ENCODE measurements at regions not wholly inside any gene's neighbourhood (a gene's known extent, or its start where the extent isn't known, plus 50 kb on each side); places are given as distances from the start of the nearest gene placed in this dataset.

DNA sequence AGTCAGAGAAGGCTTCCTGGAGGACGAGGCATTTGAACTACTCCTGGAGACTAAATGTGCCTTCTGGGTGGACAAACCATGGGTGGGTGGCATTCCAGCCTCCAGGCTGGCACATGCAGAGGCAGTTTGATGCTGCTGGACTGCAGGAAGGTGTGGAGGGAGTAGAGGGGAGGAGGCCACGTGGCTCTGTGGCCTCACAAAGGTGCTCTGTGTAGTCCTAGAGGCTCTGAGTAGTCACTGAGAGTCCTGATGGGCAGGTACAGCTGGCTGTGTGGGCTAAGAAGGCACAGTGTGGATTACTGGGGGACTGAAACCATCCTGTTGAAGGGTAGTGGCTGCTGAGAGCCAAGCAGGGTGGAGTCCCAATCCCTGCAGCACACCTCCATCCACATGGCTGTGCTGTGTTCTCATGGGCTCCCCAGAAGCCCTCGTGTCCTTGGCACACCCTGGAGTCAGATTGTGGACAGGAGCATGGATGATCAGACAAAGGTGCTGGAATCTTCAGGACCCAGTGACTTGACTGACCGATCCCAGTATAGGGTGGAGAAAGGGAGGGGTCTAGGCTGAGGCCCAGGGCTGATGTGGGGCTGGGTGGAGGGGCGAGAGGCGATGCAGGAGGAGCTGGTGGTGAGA lies 87.4 kb upstream of the HS6ST1 start:
- Histone ChIP-seq H3K27me3 (ENCODE audit: control insufficient read depth in 2 of 2, insufficient read depth in 1 of 2, low read length in 1 of 2) (peaks cover 0 to 2% of the 10 kb centered on the region in 2 donors), H3K27ac (ENCODE audit: low read depth in 1 of 2, low read length in 1 of 2) (no peak overlapping the region), H3K4me3 (ENCODE audit: low read length in 2 of 2) (no peak overlapping the region), H3K36me3 (ENCODE audit: control insufficient read depth in 2 of 2, insufficient read depth in 2 of 2, low read length in 1 of 2) (no peaks in the 10 kb centered on the region), H3K9me3 (ENCODE audit: control insufficient read depth in 2 of 2, insufficient read depth in 1 of 2, low read length in 1 of 2) (no peaks in the 10 kb centered on the region), H3K4me1 (ENCODE audit: control insufficient read depth in 2 of 2, insufficient read depth in 2 of 2, low read length in 2 of 2) (peaks cover 15 to 80% of the 10 kb centered on the region in 2 donors)
- WGBS: 95% methylated on average over 6 of the region's 6 CpGs
- DNase-seq (ENCODE audit: low read depth in 6 of 9, low spot score in 9 of 9): no peak

- no peak for DNase-seq (ENCODE audit: low read depth in 6 of 9, low spot score in 9 of 9)
- Histone ChIP-seq H3K9me3 (ENCODE audit: control insufficient read depth in 2 of 2, insufficient read depth in 1 of 2, low read length in 1 of 2) (no peaks in the 10 kb centered on the region), H3K4me3 (ENCODE audit: low read length in 2 of 2) (no peak overlapping the region), H3K36me3 (ENCODE audit: control insufficient read depth in 2 of 2, insufficient read depth in 2 of 2, low read length in 1 of 2) (no peaks in the 10 kb centered on the region), H3K27ac (ENCODE audit: low read depth in 1 of 2, low read length in 1 of 2) (no peak overlapping the region), H3K27me3 (ENCODE audit: control insufficient read depth in 2 of 2, insufficient read depth in 1 of 2, low read length in 1 of 2) (peaks cover 0 to 2% of the 10 kb centered on the region in 2 donors), H3K4me1 (ENCODE audit: control insufficient read depth in 2 of 2, insufficient read depth in 2 of 2, low read length in 2 of 2) (peaks cover 15 to 81% of the 10 kb centered on the region in 2 donors)
- WGBS: 80% methylated on average over 18 of the region's 18 CpGs
Observed at GRCh38 chr2:128406736-128407554, 88.3 kb upstream of the HS6ST1 start.

DNA sequence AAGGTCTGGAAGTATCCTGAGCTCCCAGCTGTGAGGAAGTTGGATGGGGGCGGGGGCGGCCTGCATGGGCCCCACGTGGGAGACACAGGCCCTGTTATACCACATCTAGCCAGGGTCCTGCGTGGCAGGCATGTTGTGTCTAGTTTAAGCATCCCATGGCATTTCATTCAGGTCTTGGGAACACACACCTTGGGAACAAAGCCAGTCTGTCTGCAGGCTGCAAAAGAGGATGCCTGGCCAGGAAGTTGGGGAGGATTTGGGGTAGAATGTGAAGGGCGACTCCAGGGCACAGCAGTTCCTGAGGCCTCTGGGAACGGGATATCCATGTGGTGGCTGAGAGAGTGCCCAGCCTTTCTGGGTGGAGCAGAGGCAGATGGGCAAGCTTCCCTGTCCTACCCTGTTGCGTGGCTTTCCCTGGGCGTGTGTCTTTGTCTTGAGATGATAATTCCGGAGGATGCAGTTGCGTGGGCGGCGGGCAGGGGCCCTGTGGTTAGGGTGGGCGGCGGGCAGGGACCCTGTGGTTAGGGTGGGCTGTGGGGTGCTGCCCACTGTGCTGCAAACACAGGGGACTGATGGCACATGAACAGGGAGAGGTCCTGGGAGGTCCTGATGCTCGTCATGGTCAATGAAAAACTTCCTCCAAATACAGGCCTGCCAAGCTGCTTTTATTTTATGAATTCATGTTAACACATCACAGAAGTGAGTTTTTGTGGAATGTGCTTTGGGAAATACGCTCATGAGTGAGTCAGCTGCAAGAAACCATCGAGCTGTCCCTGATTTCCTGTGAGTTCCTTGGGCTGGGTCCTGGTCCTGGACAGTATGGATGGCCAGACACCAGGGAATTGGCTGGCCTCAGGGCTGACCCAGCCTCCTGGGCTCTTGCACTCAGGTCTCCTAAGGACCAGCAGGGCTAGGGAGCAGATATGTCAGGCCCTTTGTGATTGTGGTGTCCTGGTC lies 90.0 kb upstream of the HS6ST1 start:
- H3K27me3 ChIP-seq (ENCODE audit: control insufficient read depth in 2 of 2, insufficient read depth in 1 of 2, low read length in 1 of 2): no peaks in the 10 kb centered on the region
- peaks cover 22 to 83% of the 10 kb centered on the region in 2 donors for H3K4me1 ChIP-seq (ENCODE audit: control insufficient read depth in 2 of 2, insufficient read depth in 2 of 2, low read length in 2 of 2)
- H3K9me3 ChIP-seq (ENCODE audit: control insufficient read depth in 2 of 2, insufficient read depth in 1 of 2, low read length in 1 of 2): no peaks in the 10 kb centered on the region
- DNase-seq (ENCODE audit: low read depth in 6 of 9, low spot score in 9 of 9): no peak
- H3K36me3 ChIP-seq (ENCODE audit: control insufficient read depth in 2 of 2, insufficient read depth in 2 of 2, low read length in 1 of 2): no peaks in the 10 kb centered on the region
- no peak overlapping the region for H3K27ac ChIP-seq (ENCODE audit: low read depth in 1 of 2, low read length in 1 of 2)
- H3K4me3 ChIP-seq (ENCODE audit: low read length in 2 of 2): no peak overlapping the region
- WGBS: 63% methylated on average over 17 of the region's 17 CpGs

DNA sequence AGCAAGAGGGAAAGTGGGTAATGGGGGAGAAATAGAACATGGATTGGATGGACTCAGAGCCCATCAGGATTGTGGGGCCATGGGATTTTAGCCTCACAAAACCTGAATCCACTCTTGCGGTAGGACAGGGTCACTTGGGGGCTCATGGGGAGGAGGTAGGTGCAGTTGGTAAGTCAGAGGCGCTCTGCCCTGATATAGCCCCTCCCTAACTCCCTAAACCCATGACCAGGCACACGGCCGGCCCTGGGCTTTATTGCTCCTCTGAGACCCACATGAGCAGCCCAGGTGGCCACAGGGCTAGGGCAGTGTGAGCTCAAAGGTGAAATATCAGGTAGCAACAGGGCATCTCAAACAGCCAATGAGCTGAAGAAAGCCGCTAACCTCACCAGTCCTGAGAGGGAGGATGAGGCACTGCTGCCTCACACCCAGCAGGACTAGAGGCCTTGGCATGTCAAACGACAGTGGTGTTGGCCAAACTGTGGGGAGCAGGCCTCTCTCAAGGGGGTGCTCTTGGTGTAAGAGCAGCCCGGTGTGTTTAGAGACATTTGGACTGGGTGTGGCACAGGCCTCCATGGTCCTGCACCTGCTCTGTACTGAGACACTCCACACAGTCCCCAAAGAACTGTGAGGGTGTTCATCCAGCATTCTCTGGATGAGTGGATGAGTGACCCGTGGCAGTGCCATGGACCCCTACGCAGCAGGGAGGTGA lies 90.8 kb upstream of the HS6ST1 start:
- Histone ChIP-seq H3K9me3 (ENCODE audit: control insufficient read depth in 2 of 2, insufficient read depth in 1 of 2, low read length in 1 of 2) (no peaks in the 10 kb centered on the region), H3K27me3 (ENCODE audit: control insufficient read depth in 2 of 2, insufficient read depth in 1 of 2, low read length in 1 of 2) (no peaks in the 10 kb centered on the region), H3K36me3 (ENCODE audit: control insufficient read depth in 2 of 2, insufficient read depth in 2 of 2, low read length in 1 of 2) (no peaks in the 10 kb centered on the region), H3K4me3 (ENCODE audit: low read length in 2 of 2) (no peak overlapping the region), H3K4me1 (ENCODE audit: control insufficient read depth in 2 of 2, insufficient read depth in 2 of 2, low read length in 2 of 2) (peaks cover 30 to 85% of the 10 kb centered on the region in 2 donors), H3K27ac (ENCODE audit: low read depth in 1 of 2, low read length in 1 of 2) (no peak overlapping the region)
- 86% methylated on average over 9 of the region's 9 CpGs for WGBS
- DNase-seq (ENCODE audit: low read depth in 6 of 9, low spot score in 9 of 9): no peak

GRCh38 chr2:128410035-128410757 lies 91.5 kb upstream of the HS6ST1 start:
- H3K4me1 ChIP-seq (ENCODE audit: control insufficient read depth in 2 of 2, insufficient read depth in 2 of 2, low read length in 2 of 2): peaks cover 37 to 90% of the 10 kb centered on the region in 2 donors
- no peak overlapping the region for H3K4me3 ChIP-seq (ENCODE audit: low read length in 2 of 2)
- no peaks in the 10 kb centered on the region for H3K27me3 ChIP-seq (ENCODE audit: control insufficient read depth in 2 of 2, insufficient read depth in 1 of 2, low read length in 1 of 2)
- H3K27ac ChIP-seq (ENCODE audit: low read depth in 1 of 2, low read length in 1 of 2): no peak overlapping the region
- peaks cover 0 to 3% of the 10 kb centered on the region in 2 donors for H3K9me3 ChIP-seq (ENCODE audit: control insufficient read depth in 2 of 2, insufficient read depth in 1 of 2, low read length in 1 of 2)
- no peaks in the 10 kb centered on the region for H3K36me3 ChIP-seq (ENCODE audit: control insufficient read depth in 2 of 2, insufficient read depth in 2 of 2, low read length in 1 of 2)
- 95% methylated on average over 10 of the region's 10 CpGs for WGBS
- no peak for DNase-seq (ENCODE audit: low read depth in 6 of 9, low spot score in 9 of 9)

DNA sequence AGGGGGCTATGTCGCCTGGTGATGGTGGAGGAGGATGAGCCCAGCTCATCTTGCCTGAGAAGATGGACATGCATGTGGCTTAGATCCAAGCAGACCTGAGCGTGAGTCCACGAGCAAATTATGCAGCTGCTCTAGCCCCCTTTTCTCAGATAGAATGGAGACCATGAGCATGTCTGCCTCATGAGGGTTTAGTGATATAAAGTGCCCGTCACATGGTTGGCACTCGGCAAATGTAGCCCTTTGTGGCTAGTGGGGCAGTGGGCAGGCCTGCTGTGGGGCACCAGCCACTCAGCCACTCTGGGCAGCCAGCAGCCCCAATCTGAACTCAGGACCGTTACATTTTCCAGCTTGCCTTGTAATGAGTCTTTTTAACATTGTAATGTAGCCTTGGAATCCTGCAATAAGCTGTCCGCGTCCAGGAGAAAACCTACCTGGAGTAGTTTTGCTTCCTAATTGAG lies 92.1 kb upstream of the HS6ST1 start:
- no peak for DNase-seq (ENCODE audit: low read depth in 6 of 9, low spot score in 9 of 9)
- no peaks in the 10 kb centered on the region for H3K27me3 ChIP-seq (ENCODE audit: control insufficient read depth in 2 of 2, insufficient read depth in 1 of 2, low read length in 1 of 2)
- H3K4me1 ChIP-seq (ENCODE audit: control insufficient read depth in 2 of 2, insufficient read depth in 2 of 2, low read length in 2 of 2): peaks cover 40 to 89% of the 10 kb centered on the region in 2 donors
- H3K27ac ChIP-seq (ENCODE audit: low read depth in 1 of 2, low read length in 1 of 2): no peak overlapping the region
- H3K9me3 ChIP-seq (ENCODE audit: control insufficient read depth in 2 of 2, insufficient read depth in 1 of 2, low read length in 1 of 2): peaks cover 0 to 5% of the 10 kb centered on the region in 2 donors
- H3K36me3 ChIP-seq (ENCODE audit: control insufficient read depth in 2 of 2, insufficient read depth in 2 of 2, low read length in 1 of 2): no peaks in the 10 kb centered on the region
- no peak overlapping the region for H3K4me3 ChIP-seq (ENCODE audit: low read length in 2 of 2)
- 95% methylated on average over 8 of the region's 8 CpGs for WGBS

DNA sequence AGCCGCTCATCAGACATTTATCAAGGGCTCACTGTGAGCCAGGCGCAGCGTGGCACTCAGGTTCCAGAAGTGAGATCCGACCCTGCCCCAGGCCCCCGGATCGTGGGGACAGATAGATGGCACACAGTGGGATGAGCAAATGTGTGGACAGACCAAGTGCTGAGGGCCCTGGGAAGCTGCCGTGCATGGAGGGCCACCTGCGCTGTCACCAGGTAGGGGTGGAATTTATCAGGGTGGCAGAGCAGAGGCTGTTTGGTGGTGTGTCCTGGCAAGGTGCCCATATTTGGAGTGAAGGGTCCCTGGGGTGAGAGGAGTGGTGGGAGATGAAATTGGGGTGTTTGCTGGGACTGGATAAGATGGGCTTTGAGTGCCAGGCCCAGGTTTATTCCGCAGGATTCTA lies 92.8 kb upstream of the HS6ST1 start:
- no peak for DNase-seq (ENCODE audit: low read depth in 6 of 9, low spot score in 9 of 9)
- H3K27ac ChIP-seq (ENCODE audit: low read depth in 1 of 2, low read length in 1 of 2): no peak overlapping the region
- peaks cover 42 to 89% of the 10 kb centered on the region in 2 donors for H3K4me1 ChIP-seq (ENCODE audit: control insufficient read depth in 2 of 2, insufficient read depth in 2 of 2, low read length in 2 of 2)
- no peaks in the 10 kb centered on the region for H3K36me3 ChIP-seq (ENCODE audit: control insufficient read depth in 2 of 2, insufficient read depth in 2 of 2, low read length in 1 of 2)
- H3K4me3 ChIP-seq (ENCODE audit: low read length in 2 of 2): no peak overlapping the region
- peaks cover 0 to 11% of the 10 kb centered on the region in 2 donors for H3K9me3 ChIP-seq (ENCODE audit: control insufficient read depth in 2 of 2, insufficient read depth in 1 of 2, low read length in 1 of 2)
- H3K27me3 ChIP-seq (ENCODE audit: control insufficient read depth in 2 of 2, insufficient read depth in 1 of 2, low read length in 1 of 2): no peaks in the 10 kb centered on the region
- 97% methylated on average over 9 of the region's 9 CpGs for WGBS

Data from thymus (tissue), 11 donors.